Middle frontal gyrus (tissue), 1 donor: ENCODE measurements at regions not wholly inside any gene's neighbourhood (a gene's known extent, or its start where the extent isn't known, plus 50 kb on each side); places are given as distances from the start of the nearest gene placed in this dataset.
A peak's percentile ranks its signal among the peaks of the same experiment; 100 is the strongest.

Source experiments
- DNase-seq: peaks from one replicate; pipeline ENCODE4 v3.0.0-alpha.2; 2015; ENCODE audit warnings: low spot score; ENCODE audit errors: extremely low spot score

DNA sequence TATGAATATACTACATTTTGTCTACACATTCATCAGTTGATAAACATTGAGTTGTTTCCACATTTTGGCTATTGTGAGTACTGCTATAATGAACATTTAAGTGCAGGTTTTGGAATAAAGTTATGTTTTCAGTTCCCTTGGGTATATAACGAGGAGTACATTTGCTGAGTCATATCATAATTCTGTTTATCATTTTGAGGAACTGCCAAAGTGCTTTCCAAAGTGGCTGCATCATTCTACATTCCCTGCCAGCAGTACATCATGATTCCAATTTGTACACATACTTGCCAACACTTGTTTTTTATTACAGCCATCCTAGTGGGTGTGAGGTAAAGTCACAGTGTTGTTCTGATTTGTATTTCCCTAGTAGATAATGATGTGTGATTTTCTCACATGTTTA lies 1458.6 kb upstream of the TENM4 start:
- no peak for DNase-seq

DNA sequence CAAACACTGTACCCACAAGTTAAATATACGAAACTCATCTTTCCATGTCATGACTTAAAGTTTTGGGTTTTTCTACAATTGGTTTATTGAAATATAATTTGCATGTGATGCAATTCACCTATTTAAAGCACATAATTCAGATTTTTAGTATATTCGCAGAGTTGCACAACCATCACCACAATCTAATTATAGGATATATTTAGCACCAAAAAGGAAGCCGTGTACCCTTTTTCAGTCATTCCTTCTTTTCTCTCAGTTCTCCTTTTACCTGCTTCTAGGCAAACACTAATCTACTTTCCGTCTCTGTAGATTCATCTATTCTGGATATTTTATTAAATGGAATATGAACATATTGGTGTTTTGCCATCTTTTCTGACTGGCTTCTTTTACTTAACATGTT lies 1458.1 kb upstream of the TENM4 start:
- DNase-seq: no peak

DNA sequence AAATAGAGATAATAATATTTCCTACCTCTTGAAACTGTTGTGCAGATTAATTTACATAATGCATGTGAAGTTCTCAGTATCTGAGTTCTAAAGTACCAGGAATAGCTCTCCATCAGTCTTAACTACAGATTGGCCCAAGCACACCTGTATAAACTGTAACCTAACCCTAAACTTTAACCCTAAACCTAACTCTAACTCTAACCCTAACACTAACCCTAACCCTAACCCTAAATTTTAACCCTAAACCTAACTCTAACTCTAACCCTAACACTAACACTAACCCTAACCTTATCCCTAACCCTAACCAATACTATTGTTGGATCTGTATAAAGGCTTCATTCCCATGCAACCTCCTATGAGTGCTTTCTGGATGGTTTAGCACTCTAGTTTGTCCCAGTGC lies 1445.9 kb upstream of the TENM4 start:
- DNase-seq: no peak

DNA sequence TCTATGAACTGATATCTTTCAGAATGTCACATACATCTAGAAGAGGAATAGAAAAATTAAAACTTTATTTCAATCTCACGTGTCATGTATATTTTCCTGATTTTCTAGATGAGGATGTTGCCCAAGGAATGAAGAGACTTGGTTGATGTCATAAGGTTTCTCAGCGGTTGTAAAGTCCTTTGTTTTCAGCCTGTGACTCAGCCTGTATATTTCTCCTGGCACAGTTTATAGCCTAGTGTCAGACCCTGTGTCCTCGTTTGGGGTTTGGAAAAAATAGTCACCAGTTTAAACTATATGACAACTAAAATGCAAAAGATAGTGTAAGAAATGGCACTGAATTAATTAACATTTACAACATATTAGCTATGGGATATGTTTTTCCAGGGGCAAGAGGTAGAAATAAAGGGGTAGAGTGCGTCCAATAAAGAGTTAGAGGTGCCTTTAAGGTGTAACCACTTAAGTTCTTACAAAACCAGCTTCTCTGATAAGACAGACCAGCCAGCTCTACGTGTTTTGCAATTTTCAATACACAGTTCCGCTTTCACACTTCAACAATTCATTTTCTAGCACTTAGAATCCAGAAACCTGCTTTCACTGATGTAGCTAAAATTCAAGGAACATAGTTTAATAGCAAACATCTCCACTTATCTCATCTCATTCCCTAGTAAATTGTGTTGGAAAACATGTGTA lies 1432.6 kb upstream of the TENM4 start:
- no peak for DNase-seq

DNA sequence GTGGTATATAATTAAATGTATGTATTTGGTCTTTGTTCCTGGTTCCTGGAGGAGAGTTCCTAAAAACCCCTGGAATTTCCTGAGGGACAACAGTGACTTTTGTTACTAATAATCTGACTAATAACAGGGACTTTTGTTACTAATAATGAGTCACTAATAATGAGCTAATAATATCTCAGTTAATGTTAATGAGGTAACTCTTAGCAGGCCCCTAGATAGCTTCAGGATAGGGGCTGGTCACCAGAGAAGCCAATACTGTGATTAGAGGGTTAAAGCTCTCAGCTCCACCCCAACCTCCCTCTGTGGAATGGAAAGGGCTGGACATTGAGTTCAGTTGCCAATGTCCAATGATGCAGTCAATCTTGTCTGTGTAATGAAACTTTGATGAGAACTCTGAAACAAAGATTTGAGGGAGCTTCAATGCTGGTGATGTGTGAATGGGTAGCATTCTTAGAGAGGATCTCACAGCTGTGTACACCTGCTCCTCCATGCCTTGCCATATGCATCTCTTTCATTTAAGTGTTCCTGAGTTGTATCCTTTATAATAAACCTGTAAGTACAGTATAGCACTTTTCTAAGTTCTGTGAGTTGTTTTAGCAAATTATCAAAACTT lies 1431.4 kb upstream of the TENM4 start:
- DNase-seq: no peak

DNA sequence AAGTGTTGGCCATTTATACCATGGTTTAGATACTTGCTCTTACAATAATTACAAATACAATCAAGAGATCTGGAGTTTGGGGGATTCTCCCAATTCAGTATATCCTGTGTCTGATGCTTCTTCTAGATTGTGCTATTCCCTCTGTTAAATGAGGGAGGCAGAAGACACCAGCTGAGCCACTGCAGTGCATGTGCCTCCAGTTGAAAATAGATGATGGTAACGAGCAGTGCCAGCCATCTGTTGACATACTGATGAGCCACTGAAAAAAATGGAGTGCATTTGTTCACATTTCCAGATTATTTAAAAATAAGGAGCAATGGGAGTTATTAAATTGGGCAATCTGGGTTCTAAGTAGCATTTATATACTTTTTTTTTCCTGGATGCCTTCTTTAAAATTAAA lies 1428.0 kb upstream of the TENM4 start:
- DNase-seq: no peak

DNA sequence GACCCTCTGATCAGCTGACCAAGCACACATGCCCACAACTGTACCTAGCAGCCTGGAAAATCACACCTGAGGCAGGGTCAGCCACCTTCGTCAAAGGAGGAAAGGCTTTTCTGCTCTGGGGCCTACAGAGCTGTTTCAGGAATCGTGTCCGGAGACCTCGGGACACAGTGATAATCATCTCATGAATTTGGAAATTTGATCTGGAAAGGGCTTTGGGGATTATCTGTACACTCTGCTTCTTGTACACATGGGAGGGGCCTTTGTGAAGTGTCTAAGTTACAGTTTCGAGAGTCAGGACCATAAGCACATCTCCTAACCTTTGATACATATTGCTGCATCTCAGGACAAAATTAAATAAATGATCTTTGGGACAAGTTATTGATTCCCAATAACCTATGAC lies 1421.2 kb upstream of the TENM4 start:
- no peak for DNase-seq

DNA sequence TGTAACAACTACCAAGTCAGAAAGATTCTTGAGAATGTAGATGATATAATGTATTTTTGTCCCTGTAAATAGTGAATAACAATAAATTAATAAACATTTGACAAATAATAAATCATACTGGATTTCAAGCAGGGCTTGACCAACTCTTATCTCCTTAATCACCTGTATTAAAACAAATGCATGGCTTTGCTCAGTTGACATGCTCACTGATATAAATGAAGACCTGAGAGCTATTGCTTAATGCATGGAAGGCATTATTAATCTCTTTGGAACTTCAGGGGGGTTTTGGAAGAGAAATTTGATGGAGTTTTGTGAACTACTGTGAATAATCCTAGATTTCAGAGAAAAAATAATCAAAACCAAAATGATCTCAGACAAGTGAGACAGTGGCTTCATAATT lies 1420.4 kb upstream of the TENM4 start:
- DNase-seq: no peak

DNA sequence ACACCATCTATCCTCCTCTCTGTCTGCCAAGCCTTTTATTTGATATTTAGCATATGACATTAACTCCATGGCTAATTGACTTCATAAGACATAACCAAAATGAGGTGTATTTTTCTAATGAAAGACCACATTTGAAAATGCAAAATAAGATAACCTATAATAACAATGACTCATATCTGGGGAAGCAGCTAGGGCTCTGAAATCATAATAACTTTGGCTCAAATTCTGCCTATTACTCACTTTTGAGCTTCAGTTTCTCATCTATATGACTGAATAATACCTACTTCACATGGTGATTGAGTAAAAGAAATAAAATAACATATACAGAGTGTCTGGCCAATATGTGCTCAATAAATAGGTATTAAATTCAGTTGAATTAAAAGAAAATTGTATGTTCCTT lies 1419.8 kb upstream of the TENM4 start:
- no peak for DNase-seq

DNA sequence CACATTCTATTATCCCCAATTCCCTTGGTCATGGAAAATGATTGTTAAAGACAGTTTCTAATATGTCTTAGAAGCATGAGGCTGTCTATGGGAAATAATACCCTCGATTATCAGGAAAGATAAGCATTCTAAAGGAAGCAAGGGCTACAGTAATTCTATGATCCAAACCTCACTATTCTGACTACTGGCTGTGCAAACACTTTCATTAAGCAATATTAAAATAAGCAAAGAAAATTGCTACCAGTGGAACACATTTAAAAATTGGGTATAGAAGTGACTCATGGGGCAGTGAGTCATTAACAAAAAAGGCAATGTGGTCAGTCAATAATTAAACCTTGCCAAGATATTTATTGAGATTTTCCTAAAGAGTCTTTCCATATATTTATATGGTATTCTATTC lies 1415.2 kb upstream of the TENM4 start:
- DNase-seq: no peak

DNA sequence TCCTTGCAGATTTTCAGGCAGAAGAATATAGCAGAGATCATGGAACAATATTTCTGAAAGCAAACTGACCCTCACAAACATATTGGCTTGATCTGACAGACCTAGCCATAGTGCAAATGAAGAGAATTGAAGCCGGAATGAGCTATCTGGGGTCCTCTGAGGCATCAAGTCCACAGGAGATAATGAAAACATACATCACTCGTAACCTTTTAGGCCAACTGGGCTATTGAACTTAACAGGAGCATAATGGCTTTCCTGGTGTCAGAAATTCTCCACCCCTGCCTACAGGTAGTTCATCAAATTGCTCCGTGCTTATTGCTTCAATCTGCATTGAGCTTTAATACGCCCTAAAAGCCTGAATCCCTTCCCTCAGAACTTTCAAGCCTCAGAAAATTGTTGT lies 1414.6 kb upstream of the TENM4 start:
- DNase-seq: no peak

DNA sequence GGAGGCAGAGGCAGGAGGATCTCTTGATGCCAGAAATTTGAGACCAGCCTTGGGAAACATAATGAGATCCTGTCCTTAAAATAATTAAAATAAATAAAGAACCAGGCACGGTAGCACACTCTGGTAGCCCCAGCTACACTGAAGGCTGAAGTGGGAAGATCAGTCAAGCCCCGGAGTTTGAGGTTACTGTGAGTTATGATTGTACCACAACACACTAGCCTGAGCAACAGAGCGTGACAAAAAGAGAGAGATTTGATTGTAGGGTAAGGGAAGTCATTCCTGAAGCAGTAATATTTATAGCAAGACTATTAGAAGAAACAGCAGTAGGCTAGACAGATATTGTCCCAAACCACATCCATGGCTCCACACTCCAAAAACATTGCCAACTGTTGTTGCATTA lies 1408.4 kb upstream of the TENM4 start:
- DNase-seq: no peak

DNA sequence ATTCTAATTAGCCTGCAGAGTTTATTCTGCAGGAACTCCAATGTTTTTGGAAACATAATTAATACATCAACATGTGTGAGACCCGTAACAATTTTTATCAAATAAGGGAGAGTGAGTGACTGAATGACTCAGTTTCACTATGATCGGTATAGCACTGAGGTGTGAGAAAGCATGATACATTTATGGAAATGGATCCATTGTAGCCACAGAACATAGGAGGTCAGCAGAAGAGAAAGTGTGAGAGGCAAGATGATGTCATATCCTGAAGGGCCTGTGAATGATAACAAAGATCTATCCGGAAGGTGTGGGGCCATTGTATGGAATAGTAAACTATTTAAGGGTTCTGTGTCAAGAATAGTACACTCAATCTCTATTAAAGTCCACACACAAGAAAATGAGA lies 1406.1 kb upstream of the TENM4 start:
- no peak for DNase-seq

DNA sequence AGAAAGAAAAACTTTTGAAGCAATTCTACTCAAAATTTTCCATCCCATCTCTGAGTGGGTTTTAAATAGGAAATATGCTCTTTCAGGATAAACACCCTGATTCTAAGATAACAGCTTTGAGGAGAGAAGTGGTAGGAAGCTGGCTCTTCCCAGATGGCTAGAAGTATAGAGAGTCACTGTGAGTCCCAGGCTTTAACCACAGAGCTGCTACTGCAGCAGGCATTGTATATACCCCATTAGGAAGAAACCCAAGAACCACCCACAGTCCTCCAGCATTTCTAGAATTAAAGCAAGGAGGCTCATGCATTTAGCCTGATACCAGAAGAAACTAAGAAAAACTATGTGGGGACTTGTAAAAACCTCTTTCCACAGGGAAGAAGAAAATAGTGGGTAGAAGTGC lies 1405.6 kb upstream of the TENM4 start:
- DNase-seq: peak; percentile 33

DNA sequence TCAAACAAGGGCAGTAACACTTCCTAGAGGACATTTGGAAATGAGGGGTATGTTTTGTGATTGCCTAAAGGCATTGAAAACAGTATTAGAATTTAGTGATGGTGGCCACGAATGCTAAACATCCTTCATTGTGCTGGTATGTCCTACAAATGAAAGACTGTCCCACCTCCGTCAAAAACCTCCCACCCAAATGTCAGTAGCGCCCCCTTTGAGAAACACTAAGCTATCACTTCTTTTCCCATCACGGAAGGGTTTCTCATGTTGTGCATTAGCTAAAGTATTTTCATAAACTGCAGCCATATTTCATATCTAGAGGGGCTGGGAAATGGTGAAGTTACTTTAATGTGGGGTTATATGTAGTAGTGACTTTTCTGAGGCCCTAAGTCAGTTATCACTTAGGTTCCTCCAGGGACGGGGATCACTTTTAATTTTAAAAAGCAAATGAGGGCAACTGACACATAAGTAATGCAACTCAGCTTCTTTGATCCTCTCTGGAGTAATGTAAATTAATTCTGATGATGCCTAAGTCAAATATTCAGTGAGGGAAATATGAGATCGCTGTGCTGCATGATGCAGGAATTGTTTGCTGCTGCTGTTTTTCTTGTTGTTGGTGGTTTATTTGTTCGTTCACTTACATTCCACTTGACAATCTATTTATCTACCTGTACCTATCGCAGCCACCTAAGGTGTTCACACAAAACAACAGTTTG lies 1403.4 kb upstream of the TENM4 start:
- DNase-seq: no peak

DNA sequence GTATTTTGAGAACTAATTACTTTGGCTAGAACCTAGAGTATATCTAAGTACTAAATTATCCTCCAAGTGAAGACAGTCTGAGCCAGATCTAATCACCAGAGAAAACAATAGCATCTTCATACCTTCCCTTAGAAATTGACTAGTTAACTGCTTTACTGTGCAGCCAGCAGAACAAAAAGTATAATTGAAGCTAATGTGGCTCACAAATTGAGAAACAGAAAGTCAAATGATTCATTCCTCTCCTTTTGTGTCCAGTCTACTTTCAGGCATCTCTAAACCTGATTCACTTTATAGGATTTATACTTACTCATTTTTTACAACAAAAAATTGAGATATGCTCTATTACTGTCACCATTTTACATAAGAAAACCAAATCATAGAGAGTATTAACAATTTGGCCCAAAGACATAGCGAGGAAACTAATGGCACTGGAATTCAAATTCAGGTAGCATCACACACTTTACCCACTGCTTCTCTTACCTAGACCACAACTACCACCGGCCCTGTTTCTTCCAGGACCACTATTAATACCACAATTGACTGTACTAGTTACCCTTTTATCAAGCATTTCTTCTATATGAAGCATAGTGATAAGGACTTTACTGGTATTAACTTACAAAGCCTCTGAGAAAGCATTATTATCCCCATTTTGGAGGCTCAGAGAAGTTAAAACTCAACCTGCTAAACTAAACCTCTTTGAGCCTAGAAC lies 1402.6 kb upstream of the TENM4 start:
- no peak for DNase-seq

DNA sequence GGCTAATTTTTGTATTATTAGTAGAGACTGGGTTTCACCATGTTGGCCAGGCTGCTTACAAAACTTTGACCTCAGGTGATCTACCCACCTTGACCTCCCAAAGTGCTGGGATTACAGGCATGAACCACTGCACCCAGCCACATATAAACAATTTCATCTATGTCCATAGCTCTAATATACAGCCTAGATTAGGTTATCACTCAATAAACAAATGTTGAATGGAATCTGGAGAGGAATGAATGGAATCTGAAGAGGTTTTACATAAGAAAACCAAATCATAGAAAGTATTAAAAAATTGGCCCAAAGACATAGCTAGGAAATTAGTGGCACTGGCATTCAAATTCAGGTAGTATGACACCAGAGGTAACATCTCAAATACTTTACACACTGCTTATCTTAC lies 1401.4 kb upstream of the TENM4 start:
- DNase-seq: no peak

DNA sequence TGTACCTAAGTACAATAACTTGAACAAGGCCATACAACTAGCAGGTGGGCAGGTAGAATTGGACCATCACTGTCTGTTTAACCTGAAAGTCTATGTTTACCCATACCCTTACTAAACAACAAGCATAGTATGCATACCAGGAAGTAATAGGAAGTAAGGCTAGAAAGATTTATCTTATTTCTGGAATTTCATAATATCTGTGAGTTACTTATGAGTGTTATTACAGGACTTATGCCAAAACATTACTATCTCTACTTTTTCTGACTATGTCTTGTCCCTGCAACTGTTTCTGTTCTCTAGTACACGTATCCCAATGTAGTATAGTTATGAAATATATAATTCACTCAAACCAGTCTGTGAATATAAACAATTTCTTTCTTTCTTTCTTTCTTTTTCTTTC lies 1400.8 kb upstream of the TENM4 start:
- no peak for DNase-seq

DNA sequence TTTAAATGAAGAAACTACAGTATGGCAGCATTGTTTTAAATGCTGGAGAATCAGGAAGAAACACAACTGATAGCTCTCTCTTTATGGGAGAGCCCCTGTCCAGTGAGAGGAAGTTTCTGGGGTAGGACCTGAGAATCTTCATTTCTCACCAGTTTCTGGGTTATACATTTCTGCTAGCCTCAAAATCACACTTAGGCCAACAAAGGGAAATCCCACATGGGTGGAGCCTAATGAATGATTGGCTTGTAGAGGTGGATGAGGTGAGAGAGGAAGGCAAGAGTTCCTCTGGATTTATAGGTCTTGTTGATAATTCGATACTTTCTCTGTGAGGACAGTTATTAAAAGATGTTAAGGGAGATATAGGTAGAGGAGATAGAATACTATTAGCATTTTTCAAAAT lies 1397.3 kb upstream of the TENM4 start:
- DNase-seq: no peak

DNA sequence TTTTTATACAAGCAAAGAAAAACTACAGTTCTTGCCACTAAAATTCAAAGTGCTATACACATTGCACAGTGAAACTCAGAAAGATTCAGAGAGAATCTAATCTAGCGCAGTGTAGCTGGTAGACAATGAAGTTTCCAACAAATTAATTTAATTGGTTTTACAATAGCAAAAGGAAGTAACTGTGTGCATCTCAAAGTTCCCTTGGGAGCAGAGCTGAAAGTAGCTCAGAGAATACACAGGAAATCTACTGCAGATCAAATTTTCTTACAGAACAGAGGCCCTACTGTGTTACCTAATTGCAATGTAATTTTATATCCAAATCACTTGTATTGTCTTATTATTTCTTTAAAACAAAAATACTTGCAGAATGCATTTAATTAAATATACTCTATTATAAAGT lies 1396.2 kb upstream of the TENM4 start:
- no peak for DNase-seq

DNA sequence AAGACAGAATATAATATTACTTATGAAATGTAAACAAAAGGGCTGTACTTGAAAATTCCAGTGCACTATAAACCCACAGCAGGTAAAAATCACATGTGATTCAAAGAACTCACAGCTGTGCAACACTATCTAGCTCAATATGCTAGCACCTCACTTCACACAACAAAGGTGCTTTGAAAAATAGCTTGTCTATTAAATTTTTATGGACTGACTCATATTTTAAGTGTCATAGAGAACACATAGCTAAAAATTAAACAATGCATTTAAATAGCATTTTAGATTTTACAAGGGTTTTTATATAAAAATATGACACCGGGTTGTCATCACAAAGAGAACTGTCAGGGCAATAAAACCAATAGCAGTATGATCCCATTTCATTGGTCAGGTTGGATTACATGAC lies 1390.5 kb upstream of the TENM4 start:
- DNase-seq: no peak

DNA sequence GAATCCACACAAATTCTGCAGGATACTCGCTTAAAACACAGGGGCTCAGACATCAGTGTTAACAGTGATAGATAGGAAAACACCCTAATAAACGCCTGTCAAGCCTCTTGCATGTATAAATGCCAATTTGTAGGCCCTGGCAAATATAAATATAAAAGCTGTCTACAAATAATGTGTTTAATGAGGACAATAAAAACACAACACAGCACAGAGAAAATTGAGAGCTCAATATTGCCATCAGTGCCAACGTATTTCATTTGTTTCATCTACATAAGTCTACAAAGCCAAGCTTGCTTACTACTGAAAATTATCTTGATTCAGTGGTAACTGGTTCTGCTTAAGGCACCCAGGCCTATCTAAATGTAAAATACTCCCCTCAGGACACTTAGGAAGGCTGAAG lies 1387.0 kb upstream of the TENM4 start:
- no peak for DNase-seq
